B cell (primary cell): ENCODE measurements at regions not wholly inside any gene's neighbourhood (a gene's known extent, or its start where the extent isn't known, plus 50 kb on each side); places are given as distances from the start of the nearest gene placed in this dataset.

Experiments
- ATAC-seq: fragments of 200-7000 bp; cut with Tn5 transposase; one replicate; pipeline ENCODE4 v1.10.0; 2021; ENCODE audit warnings: low read depth, mild to moderate bottlenecking, moderate number of reproducible peaks, moderate library complexity
- CTCF ChIA-PET: fragments of 350-600 bp; sonication (Branson Sonifier 250); formaldehyde crosslinking; loops from one replicate; lab custom pipeline; 2021; ENCODE audit warnings: antibody characterized with exemption, inconsistent platforms; lab: Charles Lee
- POLR2A ChIA-PET: fragments of 350-600 bp; sonication (Branson Sonifier 250); formaldehyde crosslinking; loops from one replicate; lab custom pipeline; 2021; ENCODE audit warnings: antibody characterized with exemption; lab: Charles Lee
- DNase-seq: peaks from one replicate; pipeline ENCODE4 v3.0.0; 2013
- H2AFZ ChIP-seq: 2 replicates; pipeline ENCODE4 v1.6.1; 2012; ENCODE audit warnings: mild to moderate bottlenecking, low read depth, low read length; ENCODE audit not compliant: insufficient read depth, poor library complexity, severe bottlenecking
- H3K27ac ChIP-seq, 2 donors: 1 replicate in 1 of 2; 2 replicates in 1 of 2; pipeline ENCODE4 v1.5.1; 2012 to 2013; ENCODE audit warnings: low read length in 2 of 2, mild to moderate bottlenecking in 2 of 2, moderate library complexity in 1 of 2
- H3K27me3 ChIP-seq, 4 experiments: fragments of 200-600 bp in 1 of 4; sonication (generic) in 1 of 4; replicated peaks in 1 of 4; 1 replicate in 2 of 4; 2 replicates in 2 of 4; pipeline versions ENCODE4 v1.6.1 to v1.7.0; 2013 to 2016; ENCODE audit warnings: low read length in 3 of 4, mild to moderate bottlenecking in 2 of 4, mixed read lengths in 1 of 4, moderate library complexity in 1 of 4; ENCODE audit not compliant: insufficient read depth in 4 of 4, control insufficient read depth in 3 of 4; ENCODE audit errors: control extremely low read depth in 1 of 4
- H3K36me3 ChIP-seq, 2 experiments: replicated peaks in 1 of 2; 1 replicate in 1 of 2; 2 replicates in 1 of 2; pipeline versions ENCODE4 v1.6.1 to v1.7.1; 2013; ENCODE audit warnings: low read length in 1 of 2; ENCODE audit not compliant: insufficient read depth in 2 of 2, control insufficient read depth in 1 of 2; ENCODE audit errors: control extremely low read depth in 1 of 2, extremely low read depth in 1 of 2
- H3K4me1 ChIP-seq, 2 donors: fragments of 200-600 bp in 1 of 2; sonication (generic) in 1 of 2; 1 replicate in 1 of 2; 2 replicates in 1 of 2; pipeline versions ENCODE4 v1.5.1 to v1.6.1; 2013 to 2017; ENCODE audit warnings: low read length in 2 of 2; ENCODE audit not compliant: control insufficient read depth in 2 of 2, insufficient read depth in 2 of 2
- H3K4me2 ChIP-seq: replicated peaks from 2 replicates; pipeline ENCODE3; 2012; ENCODE audit warnings: mild to moderate bottlenecking, low read depth, low read length; ENCODE audit not compliant: poor library complexity, severe bottlenecking
- H3K4me3 ChIP-seq, 5 experiments: fragments of 200-600 bp in 1 of 5; sonication (generic) in 1 of 5; 1 replicate in 3 of 5; 2 replicates in 2 of 5; pipeline versions ENCODE4 v1.5.1 to v1.7.0; 2011 to 2016; ENCODE audit warnings: low read length in 4 of 5, mild to moderate bottlenecking in 4 of 5, low read depth in 2 of 5, control low read depth in 1 of 5, moderate library complexity in 1 of 5; ENCODE audit not compliant: insufficient read depth in 1 of 5; ENCODE audit errors: control extremely low read depth in 1 of 5, extremely low read depth in 1 of 5
- H3K79me2 ChIP-seq: fragments of 200-600 bp; sonication (generic); one replicate; pipeline ENCODE4 v1.6.0; 2016; ENCODE audit warnings: low read length; ENCODE audit not compliant: control insufficient read depth, insufficient read depth
- H3K9ac ChIP-seq: fragments of 200-600 bp; sonication (generic); 2 replicates; pipeline ENCODE4 v1.6.1; 2017; ENCODE audit warnings: mild to moderate bottlenecking, low read length, moderate library complexity
- H3K9me3 ChIP-seq, 3 donors: one replicate each; pipeline versions ENCODE4 v1.6.1 to v1.7.1; 2013; ENCODE audit warnings: low read length in 2 of 3; ENCODE audit not compliant: control insufficient read depth in 2 of 3, insufficient read depth in 1 of 3; ENCODE audit errors: control extremely low read depth in 1 of 3
- H4K20me1 ChIP-seq: 2 replicates; pipeline ENCODE4 v1.6.0; 2012; ENCODE audit warnings: mild to moderate bottlenecking, low read length; ENCODE audit not compliant: insufficient read depth, control insufficient read depth, poor library complexity, severe bottlenecking
- H3K27ac Mint-ChIP-seq: one replicate; pipeline ENCODE4 v1.8.0; 2021; ENCODE audit warnings: mixed read lengths
- H3K27me3 Mint-ChIP-seq: one replicate; pipeline ENCODE4 v1.8.0; 2021; ENCODE audit warnings: mixed read lengths
- H3K4me1 Mint-ChIP-seq: one replicate; pipeline ENCODE4 v1.8.0; 2021; ENCODE audit warnings: mixed read lengths
- H3K4me3 Mint-ChIP-seq: one replicate; pipeline ENCODE4 v1.8.0; 2021; ENCODE audit warnings: mixed read lengths
- H3K9me3 Mint-ChIP-seq: one replicate; pipeline ENCODE4 v1.8.0; 2022; ENCODE audit warnings: mixed read lengths; ENCODE audit not compliant: insufficient read depth
- EZH2 ChIP-seq: IDR thresholded peaks from 2 replicates; pipeline ENCODE4 v1.6.1; 2012; ENCODE audit warnings: borderline replicate concordance, low read depth, mild to moderate bottlenecking, moderate library complexity, low read length; ENCODE audit not compliant: insufficient read depth, poor library complexity, severe bottlenecking
- WGBS: methylation state at CpG from one replicate; pipeline ENCODE4 v1.1.5; 2013; ENCODE audit warnings: missing lambda C conversion rate; ENCODE audit not compliant: insufficient coverage; 5-methylcytosine and 5-hydroxymethylcytosine counted together
- intact Hi-C: fragments of 100-400 bp; cut with micrococcal nuclease; formaldehyde crosslinking; loops from one replicate; pipeline ENCODE4 v1.10.0; 2022
- TF ChIP-seq, protein P1 (sequence below): fragments of 200-600 bp; IDR thresholded peaks from one replicate; pipeline ENCODE4 v1.8.0; 2022; ENCODE audit warnings: antibody characterized with exemption, mild to moderate bottlenecking

DNA sequence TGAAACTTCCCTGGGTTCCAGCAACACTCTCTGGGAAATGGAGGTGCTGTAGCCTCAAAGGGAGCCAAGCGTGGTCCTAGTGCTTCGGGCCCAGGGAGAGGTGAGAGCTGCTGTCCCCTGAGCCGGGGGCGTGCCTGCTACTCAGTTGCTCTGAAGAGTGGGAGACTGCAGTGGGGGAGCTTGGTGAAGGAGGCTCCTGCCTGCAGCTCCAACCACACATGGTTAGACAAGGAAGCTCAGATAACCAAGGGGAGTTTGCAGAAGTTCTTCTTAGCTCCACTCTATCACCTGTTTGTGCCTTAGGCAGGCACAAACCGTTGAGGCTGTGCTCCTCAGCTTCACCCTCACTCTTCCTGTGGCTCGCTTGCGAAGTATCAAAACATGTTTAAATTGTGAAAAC lies 53.6 kb upstream of the TRPM1 start:
- H3K4me1 ChIP-seq: no peaks in the 10 kb centered on the region
- H4K20me1 ChIP-seq: no peaks in the 10 kb centered on the region
- no peak overlapping the region for H3K27ac ChIP-seq
- intact Hi-C loops: no loop called here
- H3K79me2 ChIP-seq: no peaks in the 10 kb centered on the region
- TF ChIP-seq, protein P1, sequence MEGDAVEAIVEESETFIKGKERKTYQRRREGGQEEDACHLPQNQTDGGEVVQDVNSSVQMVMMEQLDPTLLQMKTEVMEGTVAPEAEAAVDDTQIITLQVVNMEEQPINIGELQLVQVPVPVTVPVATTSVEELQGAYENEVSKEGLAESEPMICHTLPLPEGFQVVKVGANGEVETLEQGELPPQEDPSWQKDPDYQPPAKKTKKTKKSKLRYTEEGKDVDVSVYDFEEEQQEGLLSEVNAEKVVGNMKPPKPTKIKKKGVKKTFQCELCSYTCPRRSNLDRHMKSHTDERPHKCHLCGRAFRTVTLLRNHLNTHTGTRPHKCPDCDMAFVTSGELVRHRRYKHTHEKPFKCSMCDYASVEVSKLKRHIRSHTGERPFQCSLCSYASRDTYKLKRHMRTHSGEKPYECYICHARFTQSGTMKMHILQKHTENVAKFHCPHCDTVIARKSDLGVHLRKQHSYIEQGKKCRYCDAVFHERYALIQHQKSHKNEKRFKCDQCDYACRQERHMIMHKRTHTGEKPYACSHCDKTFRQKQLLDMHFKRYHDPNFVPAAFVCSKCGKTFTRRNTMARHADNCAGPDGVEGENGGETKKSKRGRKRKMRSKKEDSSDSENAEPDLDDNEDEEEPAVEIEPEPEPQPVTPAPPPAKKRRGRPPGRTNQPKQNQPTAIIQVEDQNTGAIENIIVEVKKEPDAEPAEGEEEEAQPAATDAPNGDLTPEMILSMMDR: no peak
- no peak for TF ChIP-seq EZH2
- no peak overlapping the region for H3K4me3 Mint-ChIP-seq
- ATAC-seq: no peak
- no peaks in the 10 kb centered on the region for H3K36me3 ChIP-seq
- WGBS: 100% methylated on average over 2 of the region's 7 CpGs
- H3K27me3 ChIP-seq: no peaks in the 10 kb centered on the region
- ChIA-PET CTCF (interaction anchor here (1.6 kb wide), 1 partner anchor 26 kb away, joined by 4 read pairs; no protein-coding TSS in a partner anchor), POLR2A (no interaction called here)
- H3K9me3 ChIP-seq: no peaks in the 10 kb centered on the region
- H3K4me3 ChIP-seq: no peak overlapping the region
- H3K4me2 ChIP-seq: no peak overlapping the region
- no peak for DNase-seq
- H2AFZ ChIP-seq: no peak overlapping the region
- no peak overlapping the region for H3K27ac Mint-ChIP-seq
- H3K27me3 Mint-ChIP-seq: peaks cover 5% of the 10 kb centered on the region
- no peak overlapping the region for H3K9ac ChIP-seq
- H3K9me3 Mint-ChIP-seq: no peaks in the 10 kb centered on the region
- H3K4me1 Mint-ChIP-seq: no peaks in the 10 kb centered on the region

DNA sequence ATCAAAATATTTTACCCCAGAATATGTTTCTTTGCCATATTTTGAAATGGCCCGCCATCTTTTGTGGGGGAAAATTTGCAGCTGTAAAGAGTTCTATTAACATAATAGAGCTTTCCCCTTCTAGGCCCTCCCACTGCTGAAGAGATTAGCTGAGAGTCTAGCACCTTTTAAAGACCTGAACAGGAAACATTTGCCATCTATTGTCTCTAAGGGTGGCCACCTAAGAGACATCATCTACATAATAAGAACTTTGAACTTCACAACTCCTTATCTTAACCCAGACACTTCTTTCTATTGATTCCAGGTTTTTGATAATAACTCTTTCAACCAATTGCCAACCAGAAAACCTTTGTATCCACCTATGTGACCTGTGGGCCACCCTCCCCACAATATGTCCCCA lies 54.7 kb upstream of the TRPM1 start:
- intact Hi-C loops: no loop called here
- no CpG with 5 or more reads among the region's 1 CpG for WGBS
- no peak for ATAC-seq

More for the DNA sequence above, 54.7 kb upstream of the TRPM1 start:
- Histone ChIP-seq H2AFZ (no peak overlapping the region), H3K4me2 (no peak overlapping the region), H3K27ac (no peak overlapping the region), H3K79me2 (no peaks in the 10 kb centered on the region), H3K9ac (no peak overlapping the region), H3K9me3 (no peaks in the 10 kb centered on the region), H3K36me3 (no peaks in the 10 kb centered on the region), H3K27me3 (no peaks in the 10 kb centered on the region), H3K4me3 (no peak overlapping the region), H4K20me1 (no peaks in the 10 kb centered on the region), H3K4me1 (no peaks in the 10 kb centered on the region)
- TF ChIP-seq, protein P1: no peak
- no peak for TF ChIP-seq EZH2
- Mint-ChIP-seq H3K4me3 (no peak overlapping the region), H3K27me3 (peaks cover 5% of the 10 kb centered on the region), H3K9me3 (no peaks in the 10 kb centered on the region), H3K27ac (no peak overlapping the region), H3K4me1 (no peaks in the 10 kb centered on the region)
- ChIA-PET POLR2A (no interaction called here), CTCF (interaction anchor here (0.7 to 1.6 kb wide), 2 partner anchors 27 to 170 kb away, joined by 3 to 4 read pairs; no protein-coding TSS in a partner anchor)
- DNase-seq: no peak
